Astrocyte (in vitro differentiated cells and primary cell): ENCODE measurements at regions not wholly inside any gene's neighbourhood (a gene's known extent, or its start where the extent isn't known, plus 50 kb on each side); places are given as distances from the start of the nearest gene placed in this dataset.

Experiments used
- EZH2 ChIP-seq: IDR thresholded peaks from 2 replicates; pipeline ENCODE4 v1.6.1; 2012; ENCODE audit warnings: mild to moderate bottlenecking, low read length, inconsistent platforms; ENCODE audit not compliant: insufficient read depth
- TF ChIP-seq, protein P1 (sequence below): IDR thresholded peaks from 2 replicates; pipeline ENCODE4 v1.5.1; 2011; ENCODE audit warnings: low read depth, mild to moderate bottlenecking, inconsistent platforms, low read length, moderate library complexity; ENCODE audit not compliant: insufficient read depth

GRCh38 chr5:167261309-167262100 lies 1029.9 kb upstream of the WWC1 start:
- no peak for TF ChIP-seq EZH2
- TF ChIP-seq, protein P1, sequence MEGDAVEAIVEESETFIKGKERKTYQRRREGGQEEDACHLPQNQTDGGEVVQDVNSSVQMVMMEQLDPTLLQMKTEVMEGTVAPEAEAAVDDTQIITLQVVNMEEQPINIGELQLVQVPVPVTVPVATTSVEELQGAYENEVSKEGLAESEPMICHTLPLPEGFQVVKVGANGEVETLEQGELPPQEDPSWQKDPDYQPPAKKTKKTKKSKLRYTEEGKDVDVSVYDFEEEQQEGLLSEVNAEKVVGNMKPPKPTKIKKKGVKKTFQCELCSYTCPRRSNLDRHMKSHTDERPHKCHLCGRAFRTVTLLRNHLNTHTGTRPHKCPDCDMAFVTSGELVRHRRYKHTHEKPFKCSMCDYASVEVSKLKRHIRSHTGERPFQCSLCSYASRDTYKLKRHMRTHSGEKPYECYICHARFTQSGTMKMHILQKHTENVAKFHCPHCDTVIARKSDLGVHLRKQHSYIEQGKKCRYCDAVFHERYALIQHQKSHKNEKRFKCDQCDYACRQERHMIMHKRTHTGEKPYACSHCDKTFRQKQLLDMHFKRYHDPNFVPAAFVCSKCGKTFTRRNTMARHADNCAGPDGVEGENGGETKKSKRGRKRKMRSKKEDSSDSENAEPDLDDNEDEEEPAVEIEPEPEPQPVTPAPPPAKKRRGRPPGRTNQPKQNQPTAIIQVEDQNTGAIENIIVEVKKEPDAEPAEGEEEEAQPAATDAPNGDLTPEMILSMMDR, result peak; percentile 17
